GM23248 (cell line): ENCODE measurements at regions not wholly inside any gene's neighbourhood (a gene's known extent, or its start where the extent isn't known, plus 50 kb on each side); places are given as distances from the start of the nearest gene placed in this dataset.

Experiments used
- DNase-seq: peaks from one replicate; pipeline ENCODE4 v3.0.0-alpha.2; 2015
- H2AFZ ChIP-seq: fragments of 200-600 bp; sonication (generic); 2 replicates; pipeline ENCODE4 v1.6.1; 2016; ENCODE audit warnings: antibody characterized with exemption
- H3F3A ChIP-seq: fragments of 200-600 bp; sonication (generic); 2 replicates; pipeline ENCODE4 v1.6.1; 2016; ENCODE audit warnings: mild to moderate bottlenecking, antibody characterized with exemption, mixed run types; ENCODE audit not compliant: insufficient read depth
- H3K27ac ChIP-seq: fragments of 200-600 bp; sonication (generic); 2 replicates; pipeline ENCODE4 v1.5.1; 2016; ENCODE audit warnings: mild to moderate bottlenecking
- H3K27me3 ChIP-seq: fragments of 200-600 bp; sonication (generic); replicated peaks from 2 replicates; pipeline ENCODE4 v1.6.1; 2016; ENCODE audit warnings: mild to moderate bottlenecking; ENCODE audit not compliant: insufficient read depth
- H3K36me3 ChIP-seq: fragments of 200-600 bp; sonication (generic); 2 replicates; pipeline ENCODE4 v1.6.1; 2016; ENCODE audit warnings: low read depth, mild to moderate bottlenecking
- H3K4me1 ChIP-seq: fragments of 200-600 bp; sonication (generic); 2 replicates; pipeline ENCODE4 v1.6.1; 2016; ENCODE audit warnings: mild to moderate bottlenecking; ENCODE audit not compliant: insufficient read depth
- H3K4me2 ChIP-seq: fragments of 200-600 bp; sonication (generic); one replicate; pipeline ENCODE4 v1.6.1; 2016; ENCODE audit warnings: mild to moderate bottlenecking; ENCODE audit not compliant: unreplicated experiment
- H3K4me3 ChIP-seq: fragments of 200-600 bp; sonication (generic); 2 replicates; pipeline ENCODE4 v1.5.1; 2016; ENCODE audit warnings: mild to moderate bottlenecking
- H3K79me2 ChIP-seq: fragments of 200-600 bp; sonication (generic); 2 replicates; pipeline ENCODE4 v1.6.1; 2016; ENCODE audit warnings: mild to moderate bottlenecking; ENCODE audit not compliant: insufficient read depth
- H3K9ac ChIP-seq: fragments of 200-600 bp; sonication (generic); 2 replicates; pipeline ENCODE4 v1.6.1; 2016; ENCODE audit warnings: mild to moderate bottlenecking
- H3K9me2 ChIP-seq: fragments of 200-600 bp; sonication (generic); 2 replicates; pipeline ENCODE4 v1.6.1; 2016; ENCODE audit warnings: mixed run types, mild to moderate bottlenecking, moderate library complexity; ENCODE audit not compliant: insufficient read depth
- H3K9me3 ChIP-seq: fragments of 200-600 bp; sonication (generic); one replicate; pipeline ENCODE4 v1.6.1; 2017; ENCODE audit warnings: low read depth
- H4K20me1 ChIP-seq: fragments of 200-600 bp; sonication (generic); 2 replicates; pipeline ENCODE4 v1.6.0; 2016; ENCODE audit not compliant: insufficient read depth
- EZH2 ChIP-seq: fragments of 200-600 bp; sonication (generic); IDR thresholded peaks from 2 replicates; pipeline ENCODE4 v1.6.1; 2018; ENCODE audit warnings: antibody characterized with exemption, mild to moderate bottlenecking; ENCODE audit not compliant: insufficient read depth, poor library complexity, severe bottlenecking
- EZH2phosphoT487 ChIP-seq: fragments of 200-600 bp; sonication (generic); IDR thresholded peaks from 2 replicates; pipeline ENCODE4 v1.6.1; 2018; ENCODE audit warnings: antibody characterized with exemption, moderate library complexity, mild to moderate bottlenecking, low read depth; ENCODE audit not compliant: insufficient read depth
- WGBS, 2 experiments: methylation state at CpG; one replicate each; pipeline ENCODE4 v1.1.6; 2015 to 2017; ENCODE audit warnings: low lambda C conversion rate in 2 of 2, low coverage in 1 of 2; ENCODE audit errors: missing lambda C conversion rate in 2 of 2; 5-methylcytosine and 5-hydroxymethylcytosine counted together
- in situ Hi-C: fragments of 300-500 bp; cut with MboI; formaldehyde crosslinking; loops from 2 replicates; pipeline ENCODE4 v1.15.0; 2020

DNA sequence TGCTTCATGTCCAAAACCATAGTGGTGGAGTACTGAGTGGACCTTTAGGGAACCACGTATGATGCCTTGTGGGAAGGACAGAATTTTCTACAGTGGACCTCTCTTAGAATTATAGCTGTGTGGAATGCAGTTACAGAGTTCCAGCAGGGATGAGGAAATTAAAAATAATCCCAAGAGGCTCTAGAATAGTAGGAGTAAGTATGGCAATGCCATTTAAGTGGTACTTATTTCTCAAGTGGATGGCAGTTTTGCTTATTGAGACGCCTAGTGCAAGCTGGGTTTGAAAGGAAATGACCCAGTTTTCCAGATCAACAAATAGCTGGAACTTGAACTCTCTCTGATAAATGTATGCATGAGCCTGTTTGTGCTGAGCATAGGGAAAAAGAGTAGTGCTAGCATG, 431.6 kb downstream of the PRR16 start:
- H3K9me3 ChIP-seq = no peaks in the 10 kb centered on the region
- H2AFZ ChIP-seq = no peak overlapping the region
- peaks cover 3% of the 10 kb centered on the region; the same call in 1 of the 2 replicates for H3K27me3 ChIP-seq
- no peaks in the 10 kb centered on the region for H3K36me3 ChIP-seq
- no peak overlapping the region for H3K27ac ChIP-seq
- no peak for DNase-seq
- in situ Hi-C loops = no loop called here
- no peak for TF ChIP-seq EZH2
- no peak for TF ChIP-seq EZH2phosphoT487
- no peaks in the 10 kb centered on the region for H3K79me2 ChIP-seq
- 52 to 57% methylated on average over 2 of the region's 2 CpGs for WGBS, 2 experiments
- no peak overlapping the region for H3K4me3 ChIP-seq
- H4K20me1 ChIP-seq = no peaks in the 10 kb centered on the region
- H3K9ac ChIP-seq = no peak overlapping the region
- no peak overlapping the region for H3K4me2 ChIP-seq
- H3F3A ChIP-seq = no peaks in the 10 kb centered on the region
- H3K4me1 ChIP-seq = no peaks in the 10 kb centered on the region
- no peaks in the 10 kb centered on the region for H3K9me2 ChIP-seq

DNA sequence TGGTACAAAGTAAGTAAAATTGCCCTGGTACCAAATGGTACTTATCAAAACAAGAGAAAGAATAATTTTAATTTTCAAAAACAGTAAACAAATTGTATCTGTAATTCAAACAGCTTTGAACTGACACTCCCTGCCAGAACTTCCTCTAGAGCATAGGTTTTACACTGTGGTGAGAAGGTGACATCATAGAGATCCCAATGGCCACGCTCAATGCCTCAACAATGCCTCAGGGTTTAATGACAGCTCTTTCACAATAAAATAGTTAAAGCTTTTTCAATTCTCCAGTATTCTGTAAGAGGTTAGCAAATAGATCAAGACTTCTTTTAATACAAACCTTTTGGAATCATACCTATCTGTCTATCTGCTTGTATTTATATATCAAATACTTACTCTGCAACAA, 437.1 kb downstream of the PRR16 start:
- Histone ChIP-seq H2AFZ (no peak overlapping the region), H4K20me1 (no peaks in the 10 kb centered on the region), H3K79me2 (no peaks in the 10 kb centered on the region), H3K27ac (no peak overlapping the region), H3K27me3 (no peaks in the 10 kb centered on the region), H3K4me1 (no peaks in the 10 kb centered on the region), H3K36me3 (no peaks in the 10 kb centered on the region), H3K9me3 (no peaks in the 10 kb centered on the region), H3K4me3 (no peak overlapping the region), H3K4me2 (no peak overlapping the region), H3K9me2 (no peaks in the 10 kb centered on the region), H3K9ac (no peak overlapping the region), H3F3A (no peaks in the 10 kb centered on the region)
- in situ Hi-C loops = no loop called here
- DNase-seq = peak; percentile 22
- 69 to 87% methylated on average over 1 of the region's 1 CpG for WGBS, 2 experiments
- TF ChIP-seq EZH2 (no peak), EZH2phosphoT487 (no peak)

DNA sequence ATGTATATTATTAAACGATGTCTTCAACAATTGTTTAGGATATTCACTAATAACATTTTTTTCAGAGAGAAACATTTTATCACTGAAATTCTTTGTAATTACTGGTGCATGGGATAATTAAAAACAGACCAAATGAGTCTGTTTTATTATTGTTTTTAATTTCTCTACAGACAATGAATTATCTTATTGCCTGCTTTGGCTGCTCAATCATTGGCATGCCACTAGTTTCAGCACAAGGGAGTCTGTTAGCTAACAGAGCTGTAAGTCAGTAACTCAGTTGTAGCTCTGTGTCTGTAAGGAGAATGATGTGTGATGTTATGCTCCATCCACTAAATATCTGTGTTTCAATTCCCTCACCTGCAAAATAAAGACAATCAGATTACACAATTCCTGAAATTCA, 443.9 kb downstream of the PRR16 start:
- no peaks in the 10 kb centered on the region for H3K4me1 ChIP-seq
- H3K9me2 ChIP-seq = no peaks in the 10 kb centered on the region
- no peaks in the 10 kb centered on the region for H3K36me3 ChIP-seq
- H3K27me3 ChIP-seq = 0 out of 2 replicates have a peak, but pooled peaks cover 6% of the 10 kb centered on the region
- no peak overlapping the region for H3K27ac ChIP-seq
- no peak for DNase-seq
- no peak overlapping the region for H3K9ac ChIP-seq
- 91 to 96% methylated on average over 1 of the region's 1 CpG for WGBS, 2 experiments
- no peaks in the 10 kb centered on the region for H3K9me3 ChIP-seq
- in situ Hi-C loops = no loop called here
- no peaks in the 10 kb centered on the region for H4K20me1 ChIP-seq
- no peaks in the 10 kb centered on the region for H3K79me2 ChIP-seq
- H3K4me2 ChIP-seq = no peak overlapping the region
- TF ChIP-seq EZH2 (no peak), EZH2phosphoT487 (no peak)
- no peak overlapping the region for H2AFZ ChIP-seq
- H3F3A ChIP-seq = no peaks in the 10 kb centered on the region
- H3K4me3 ChIP-seq = no peak overlapping the region

DNA sequence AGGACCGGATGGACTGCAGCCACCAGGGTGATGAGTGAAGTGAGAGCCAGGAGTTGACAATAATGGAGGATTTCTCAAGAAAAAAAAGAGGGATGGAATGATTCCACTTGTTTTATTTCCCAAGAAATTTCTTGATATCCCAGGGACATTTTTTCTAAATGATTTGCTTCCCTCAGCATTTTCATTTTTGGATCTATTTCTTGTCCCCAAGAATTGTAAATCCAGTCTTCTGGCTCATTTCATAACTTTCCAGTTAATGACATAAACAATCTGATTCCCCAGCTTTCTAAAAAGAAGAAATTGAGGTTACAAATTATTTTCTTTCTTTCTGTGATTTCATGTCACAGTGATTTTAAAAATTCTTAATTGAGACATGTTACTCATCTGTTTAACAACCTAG, 446.5 kb downstream of the PRR16 start:
- Histone ChIP-seq H3K9me2 (no peaks in the 10 kb centered on the region), H3K4me3 (no peak overlapping the region), H3K79me2 (no peaks in the 10 kb centered on the region), H3K9ac (no peak overlapping the region), H3K36me3 (no peaks in the 10 kb centered on the region), H3K27me3 (0 out of 2 replicates have a peak, but pooled peaks cover 6% of the 10 kb centered on the region), H3K9me3 (no peaks in the 10 kb centered on the region), H2AFZ (no peak overlapping the region), H3K27ac (no peak overlapping the region), H4K20me1 (no peaks in the 10 kb centered on the region), H3K4me2 (no peak overlapping the region), H3K4me1 (no peaks in the 10 kb centered on the region), H3F3A (no peaks in the 10 kb centered on the region)
- in situ Hi-C loops = no loop called here
- DNase-seq = no peak
- 0 to 3% methylated on average over 1 of the region's 1 CpG for WGBS, 2 experiments
- TF ChIP-seq EZH2phosphoT487 = no peak
- TF ChIP-seq EZH2 = no peak

DNA sequence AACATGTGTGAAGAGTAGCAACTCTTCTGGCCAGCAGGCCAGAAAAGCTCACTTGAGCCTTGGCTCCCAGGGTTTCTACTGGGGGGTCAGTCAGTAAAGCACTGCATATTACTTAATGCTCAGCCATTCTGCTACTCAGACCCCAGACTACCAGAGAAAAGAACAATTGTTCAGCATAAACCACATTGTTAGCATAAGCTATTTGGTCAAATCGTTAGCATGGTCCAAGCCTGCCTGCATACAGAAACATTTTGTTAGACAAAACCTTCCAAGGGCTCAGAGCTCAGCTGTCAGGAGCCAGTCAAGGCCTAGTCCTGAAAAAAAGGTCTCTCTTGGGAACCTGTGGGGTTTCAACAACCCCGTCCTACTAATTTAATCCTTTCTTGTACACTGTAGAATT, 449.3 kb downstream of the PRR16 start:
- H3K4me3 ChIP-seq = no peak overlapping the region
- no peak overlapping the region for H3K9ac ChIP-seq
- H2AFZ ChIP-seq = no peak overlapping the region
- no peaks in the 10 kb centered on the region for H4K20me1 ChIP-seq
- H3K9me3 ChIP-seq = no peaks in the 10 kb centered on the region
- H3K27ac ChIP-seq = no peak overlapping the region
- WGBS, 2 experiments = 46 to 56% methylated on average over 2 of the region's 2 CpGs
- H3K9me2 ChIP-seq = no peaks in the 10 kb centered on the region
- no peaks in the 10 kb centered on the region for H3K79me2 ChIP-seq
- no peaks in the 10 kb centered on the region for H3K4me1 ChIP-seq
- H3K27me3 ChIP-seq = no peaks in the 10 kb centered on the region
- no peak for DNase-seq
- TF ChIP-seq EZH2 (no peak), EZH2phosphoT487 (no peak)
- in situ Hi-C loops = no loop called here
- H3K36me3 ChIP-seq = no peaks in the 10 kb centered on the region
- H3F3A ChIP-seq = no peaks in the 10 kb centered on the region
- H3K4me2 ChIP-seq = no peak overlapping the region
